ENCODE measurements at regions not wholly inside any gene's neighbourhood (a gene's known extent, or its start where the extent isn't known, plus 50 kb on each side); places are given as distances from the start of the nearest gene placed in this dataset.

- DNase-seq (no peak), ATAC-seq (no peak)
- intact Hi-C loops (cut with DNase I), result no loop called here
- Histone ChIP-seq H3K27ac (no peak overlapping the region), H3K4me3 (no peak overlapping the region), H3K4me1 (peaks cover 0 to 6% (median 0%) of the 10 kb centered on the region in 9 donors), H3K9me3 (peaks cover 0 to 15% (median 0%) of the 10 kb centered on the region in 11 donors), H3K27me3 (peaks cover 0 to 5% (median 0%) of the 10 kb centered on the region in 7 donors), H3K36me3 (no peaks in the 10 kb centered on the region)
- TF ChIP-seq CTCF (IDR thresholded peaks at IDR 0.05), result no peak
- 86 to 88% methylated on average over 9 of the region's 9 CpGs for WGBS, 2 donors
Observed at GRCh38 chr11:119828006-119828405, 99.0 kb upstream of the NECTIN1 start.

- no peaks in the 10 kb centered on the region for H3K36me3 ChIP-seq
- 32 to 33% methylated on average over 2 of the region's 2 CpGs for WGBS, 2 donors
- ATAC-seq, result no peak
- peaks cover 0 to 15% (median 0%) of the 10 kb centered on the region in 11 donors for H3K9me3 ChIP-seq
- H3K4me3 ChIP-seq, result no peak overlapping the region
- peaks cover 0 to 5% (median 0%) of the 10 kb centered on the region in 7 donors for H3K27me3 ChIP-seq
- no peak for DNase-seq
- H3K4me1 ChIP-seq, result peaks cover 0 to 3% (median 0%) of the 10 kb centered on the region in 9 donors
- intact Hi-C loops (cut with DNase I), result no loop called here
- no peak for TF ChIP-seq CTCF (IDR thresholded peaks at IDR 0.05)
- no peak overlapping the region for H3K27ac ChIP-seq
Observed at GRCh38 chr11:119827113-119827512, 98.1 kb upstream of the NECTIN1 start.

GRCh38 chr11:119823077-119823476 is 94.1 kb upstream of the NECTIN1 start:
- 73 to 81% methylated on average over 15 of the region's 15 CpGs for WGBS, 2 donors
- Histone ChIP-seq H3K9me3 (peaks cover 0 to 15% (median 0%) of the 10 kb centered on the region in 11 donors), H3K4me3 (no peak overlapping the region), H3K36me3 (no peaks in the 10 kb centered on the region), H3K4me1 (no peaks in the 10 kb centered on the region), H3K27me3 (peaks cover 0 to 8% (median 5%) of the 10 kb centered on the region in 7 donors), H3K27ac (no peak overlapping the region)
- ATAC-seq, result no peak
- no peak for TF ChIP-seq CTCF (IDR thresholded peaks at IDR 0.05)
- DNase-seq, result no peak
- intact Hi-C loops (cut with DNase I), result no loop called here

GRCh38 chr11:119816660-119817059 is 87.7 kb upstream of the NECTIN1 start:
- peaks cover 0 to 7% (median 4%) of the 10 kb centered on the region in 7 donors for H3K27me3 ChIP-seq
- ATAC-seq (no peak), DNase-seq (no peak)
- intact Hi-C loops (cut with DNase I), result no loop called here
- no peaks in the 10 kb centered on the region for H3K36me3 ChIP-seq
- H3K4me1 ChIP-seq, result no peaks in the 10 kb centered on the region
- TF ChIP-seq CTCF (IDR thresholded peaks at IDR 0.05), result no peak
- H3K9me3 ChIP-seq, result peaks cover 0 to 9% (median 0%) of the 10 kb centered on the region in 11 donors
- 66 to 73% methylated on average over 2 of the region's 2 CpGs for WGBS, 2 donors
- no peak overlapping the region for H3K27ac ChIP-seq
- no peak overlapping the region for H3K4me3 ChIP-seq

Measured in heart right ventricle (tissue), 16 donors.